Naive thymus-derived CD4-positive, alpha-beta T cell (primary cell): ENCODE measurements at regions not wholly inside any gene's neighbourhood (a gene's known extent, or its start where the extent isn't known, plus 50 kb on each side); places are given as distances from the start of the nearest gene placed in this dataset.

Experiments
- ATAC-seq: fragments of 150-1000 bp; cut with Tn5 transposase; 2 replicates; pipeline ENCODE4 v1.10.0; 2021; ENCODE audit warnings: mild to moderate bottlenecking, moderate library complexity
- CTCF ChIA-PET: fragments of 350-600 bp; sonication (Branson Sonifier 250); formaldehyde crosslinking; loops from one replicate; lab custom pipeline; 2021; ENCODE audit warnings: antibody characterized with exemption; lab: Charles Lee
- POLR2A ChIA-PET: fragments of 350-600 bp; sonication (Branson Sonifier 250); formaldehyde crosslinking; loops from one replicate; lab custom pipeline; 2021; ENCODE audit warnings: antibody characterized with exemption, inconsistent platforms; lab: Charles Lee
- DNase-seq, 9 donors: peaks; one replicate each; pipeline versions ENCODE4 v3.0.0 to v3.0.0-alpha.2; 2020 to 2022; ENCODE audit warnings: mixed read lengths in 1 of 9
- H3K27ac ChIP-seq: one replicate; pipeline ENCODE4 v1.7.0; 2013; ENCODE audit warnings: mild to moderate bottlenecking, low read depth, low read length, moderate library complexity
- H3K27me3 ChIP-seq, 2 donors: one replicate each; pipeline ENCODE4 v1.7.0; 2013; ENCODE audit warnings: low read length in 2 of 2, mild to moderate bottlenecking in 2 of 2, moderate library complexity in 2 of 2; ENCODE audit not compliant: control insufficient read depth in 2 of 2, insufficient read depth in 2 of 2
- H3K36me3 ChIP-seq, 3 experiments: 1 replicate in 2 of 3; 2 replicates in 1 of 3; pipeline ENCODE4 v1.7.0; 2013; ENCODE audit warnings: low read length in 3 of 3, mild to moderate bottlenecking in 3 of 3, moderate library complexity in 1 of 3; ENCODE audit not compliant: insufficient read depth in 3 of 3, control insufficient read depth in 2 of 3
- H3K4me1 ChIP-seq, 2 donors: one replicate each; pipeline ENCODE4 v1.7.0; 2013; ENCODE audit warnings: low read length in 2 of 2, mild to moderate bottlenecking in 2 of 2, moderate library complexity in 1 of 2; ENCODE audit not compliant: control insufficient read depth in 2 of 2, insufficient read depth in 2 of 2
- H3K4me3 ChIP-seq: 2 replicates; pipeline ENCODE4 v1.7.0; 2013; ENCODE audit warnings: mild to moderate bottlenecking, low read length
- H3K9me3 ChIP-seq, 3 experiments: 1 replicate in 2 of 3; 2 replicates in 1 of 3; pipeline ENCODE4 v1.7.0; 2013; ENCODE audit warnings: low read length in 3 of 3; ENCODE audit not compliant: control insufficient read depth in 2 of 3
- H3K27ac Mint-ChIP-seq, 9 donors: one replicate each; pipeline ENCODE4 v1.8.0; 2020 to 2022; ENCODE audit warnings: mixed read lengths in 9 of 9, mild to moderate bottlenecking in 8 of 9, moderate library complexity in 5 of 9, inconsistent platforms in 2 of 9
- H3K27me3 Mint-ChIP-seq, 5 donors: one replicate each; pipeline ENCODE4 v1.8.0; 2021 to 2022; ENCODE audit warnings: mixed read lengths in 5 of 5, mild to moderate bottlenecking in 1 of 5
- H3K36me3 Mint-ChIP-seq, 5 donors: one replicate each; pipeline ENCODE4 v1.8.0; 2020 to 2022; ENCODE audit warnings: mixed read lengths in 5 of 5, mild to moderate bottlenecking in 3 of 5, inconsistent platforms in 1 of 5
- H3K4me1 Mint-ChIP-seq, 7 donors: one replicate each; pipeline ENCODE4 v1.8.0; 2020 to 2022; ENCODE audit warnings: mixed read lengths in 7 of 7, mild to moderate bottlenecking in 3 of 7, inconsistent platforms in 1 of 7
- H3K4me3 Mint-ChIP-seq, 10 donors: one replicate each; pipeline ENCODE4 v1.8.0; 2020 to 2022; ENCODE audit warnings: mild to moderate bottlenecking in 10 of 10, mixed read lengths in 10 of 10, moderate library complexity in 6 of 10, inconsistent platforms in 2 of 10
- H3K9me3 Mint-ChIP-seq, 11 donors: one replicate each; pipeline ENCODE4 v1.8.0; 2020 to 2022; ENCODE audit warnings: mixed read lengths in 11 of 11, mild to moderate bottlenecking in 4 of 11, inconsistent platforms in 1 of 11, moderate library complexity in 1 of 11
- intact Hi-C, 2 donors: fragments of 100-400 bp; cut with micrococcal nuclease; formaldehyde crosslinking; loops; one replicate each; pipeline ENCODE4 v1.15.1; 2023

DNA sequence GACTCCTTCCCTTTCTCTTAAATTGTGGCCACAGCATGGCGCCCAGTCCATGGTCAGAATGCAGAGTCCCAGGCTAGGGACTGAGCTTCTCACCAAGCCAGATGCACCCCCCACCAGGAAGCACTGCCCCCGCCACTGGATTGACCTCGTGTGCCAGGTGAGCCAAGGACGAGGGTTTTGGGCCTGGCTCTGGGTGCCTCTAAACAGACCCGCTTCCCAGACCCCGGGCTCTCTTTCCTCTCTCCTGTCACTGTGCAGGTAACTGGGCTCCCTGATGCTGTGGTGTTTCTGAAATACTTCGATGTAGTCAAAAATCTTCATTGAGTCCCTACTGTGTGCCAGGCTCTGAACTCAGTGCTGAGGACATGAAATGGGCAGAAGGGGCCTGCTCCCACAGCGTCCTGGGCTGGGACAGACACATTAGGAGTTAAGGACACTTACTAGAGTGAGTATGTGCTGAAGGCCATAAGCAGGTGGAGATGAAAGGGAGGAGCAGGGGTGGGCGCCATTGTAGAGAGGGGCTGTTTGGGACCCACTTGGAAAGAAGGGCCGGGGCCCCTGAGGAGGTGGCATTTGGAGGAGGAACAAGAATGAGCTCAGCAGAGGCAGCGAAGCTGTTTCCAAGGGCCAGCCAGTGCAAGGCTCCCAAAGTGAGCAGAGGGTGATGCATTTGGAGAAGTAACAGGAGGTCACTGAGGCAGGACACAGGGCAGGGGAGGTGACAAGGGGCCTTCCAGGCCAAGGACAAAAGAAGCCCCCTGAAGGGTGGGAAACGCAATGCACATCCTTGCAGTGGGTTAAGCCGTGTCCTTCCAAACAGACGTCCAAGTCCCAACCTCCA is 217.1 kb downstream of the ANKRD60 start:
- ChIA-PET CTCF (interaction anchor here (0.6 kb wide), 1 partner anchor 357 kb away, joined by 4 read pairs; no protein-coding TSS in a partner anchor), POLR2A (no interaction called here)
- intact Hi-C loops: no loop called here
- no peaks in the 10 kb centered on the region for H3K27me3 ChIP-seq
- H3K27ac ChIP-seq: no peak overlapping the region
- H3K36me3 ChIP-seq: no peaks in the 10 kb centered on the region
- H3K36me3 Mint-ChIP-seq: no peaks in the 10 kb centered on the region
- no peak overlapping the region for H3K4me3 Mint-ChIP-seq
- DNase-seq (no peak), ATAC-seq (no peak)
- no peak overlapping the region for H3K27ac Mint-ChIP-seq
- H3K4me3 ChIP-seq: no peak overlapping the region
- peaks cover 0 to 12% of the 10 kb centered on the region in 2 donors for H3K4me1 ChIP-seq
- H3K4me1 Mint-ChIP-seq: peaks cover 10 to 20% (median 15%) of the 10 kb centered on the region in 7 donors
- no peaks in the 10 kb centered on the region for H3K9me3 Mint-ChIP-seq
- H3K27me3 Mint-ChIP-seq: peaks cover 6 to 16% (median 10%) of the 10 kb centered on the region in 5 donors
- no peaks in the 10 kb centered on the region for H3K9me3 ChIP-seq

DNA sequence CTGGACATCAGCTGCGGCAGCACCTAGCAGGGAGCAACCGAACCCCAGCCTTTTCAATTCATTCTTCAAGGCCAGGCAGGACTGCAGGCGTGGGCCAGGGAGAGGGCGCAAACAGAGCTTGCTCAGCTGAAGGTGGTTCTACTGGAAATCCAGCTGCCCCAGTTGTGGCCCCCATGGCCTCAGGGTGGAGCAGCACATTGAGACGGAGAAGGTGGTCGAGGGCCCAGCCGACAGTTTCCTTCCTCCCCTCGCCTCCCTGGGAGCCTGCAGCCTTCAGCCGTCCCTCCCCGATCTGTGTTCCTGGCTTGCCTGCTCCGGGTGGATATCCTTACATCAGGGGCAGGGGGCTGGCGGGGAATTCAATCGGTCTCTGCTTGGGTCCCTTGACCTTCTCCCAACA is 217.8 kb downstream of the ANKRD60 start:
- peaks cover 9 to 17% (median 13%) of the 10 kb centered on the region in 7 donors for H3K4me1 Mint-ChIP-seq
- ChIA-PET CTCF (interaction anchor here (0.6 kb wide), 1 partner anchor 356 kb away, joined by 4 read pairs; no protein-coding TSS in a partner anchor), POLR2A (no interaction called here)
- Histone ChIP-seq H3K4me1 (peaks cover 0 to 12% of the 10 kb centered on the region in 2 donors), H3K36me3 (no peaks in the 10 kb centered on the region), H3K9me3 (no peaks in the 10 kb centered on the region), H3K27ac (no peak overlapping the region), H3K27me3 (no peaks in the 10 kb centered on the region), H3K4me3 (no peak overlapping the region)
- intact Hi-C loops: no loop called here
- no peak for ATAC-seq
- peaks cover 5 to 16% (median 8%) of the 10 kb centered on the region in 5 donors for H3K27me3 Mint-ChIP-seq
- H3K36me3 Mint-ChIP-seq: no peaks in the 10 kb centered on the region
- no peak overlapping the region for H3K27ac Mint-ChIP-seq
- no peaks in the 10 kb centered on the region for H3K9me3 Mint-ChIP-seq
- DNase-seq: no peak
- no peak overlapping the region for H3K4me3 Mint-ChIP-seq

DNA sequence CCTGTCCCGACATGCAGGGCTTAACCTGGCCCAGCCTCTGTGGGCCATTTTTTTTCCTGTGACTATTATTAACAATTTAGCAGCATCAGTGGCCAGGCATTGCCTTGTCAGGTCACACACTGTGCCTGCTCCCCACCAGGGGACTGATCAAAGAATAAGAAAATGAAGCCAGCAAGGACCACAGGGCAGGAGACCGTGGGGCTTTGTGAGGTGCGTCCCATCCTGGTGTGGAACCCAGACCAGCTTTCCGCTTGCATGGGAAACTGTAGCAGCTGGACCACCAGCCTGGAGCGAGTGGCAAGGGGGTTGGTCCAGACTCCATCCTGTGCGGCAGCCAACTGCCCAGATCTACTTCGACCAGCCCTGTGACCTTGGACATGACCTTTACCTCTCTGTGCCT is 218.3 kb downstream of the ANKRD60 start:
- ATAC-seq (no peak), DNase-seq (no peak)
- no peaks in the 10 kb centered on the region for H3K36me3 ChIP-seq
- peaks cover 4 to 14% (median 8%) of the 10 kb centered on the region in 5 donors for H3K27me3 Mint-ChIP-seq
- H3K4me3 ChIP-seq: no peak overlapping the region
- peaks cover 8 to 15% (median 12%) of the 10 kb centered on the region in 7 donors for H3K4me1 Mint-ChIP-seq
- peaks cover 0 to 11% of the 10 kb centered on the region in 2 donors for H3K4me1 ChIP-seq
- H3K9me3 Mint-ChIP-seq: no peaks in the 10 kb centered on the region
- H3K36me3 Mint-ChIP-seq: no peaks in the 10 kb centered on the region
- no peak overlapping the region for H3K4me3 Mint-ChIP-seq
- CTCF ChIA-PET: no interaction called here
- H3K27me3 ChIP-seq: no peaks in the 10 kb centered on the region
- intact Hi-C loops: no loop called here
- H3K27ac Mint-ChIP-seq: no peak overlapping the region
- POLR2A ChIA-PET: no interaction called here
- no peaks in the 10 kb centered on the region for H3K9me3 ChIP-seq
- H3K27ac ChIP-seq: no peak overlapping the region

DNA sequence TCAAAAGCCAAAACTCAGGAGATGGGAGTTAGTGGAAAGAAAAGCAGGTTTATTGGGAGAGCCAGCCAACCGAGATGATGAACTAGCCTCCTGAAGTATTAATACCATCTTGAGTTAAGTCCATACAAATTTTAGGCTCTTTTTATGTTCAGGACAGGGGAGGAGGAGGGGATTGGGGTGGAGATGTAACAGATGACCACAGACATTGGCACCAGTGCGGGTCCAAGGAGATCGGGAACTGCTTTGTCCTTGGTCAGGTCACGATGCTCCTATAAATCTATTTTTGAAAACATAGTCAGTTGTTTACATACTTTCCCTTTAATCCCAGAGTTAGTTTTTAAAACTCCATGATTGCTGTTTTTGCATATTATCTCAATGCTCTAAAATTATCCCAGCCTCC is 219.6 kb downstream of the ANKRD60 start:
- DNase-seq: no peak
- no peak overlapping the region for H3K27ac Mint-ChIP-seq
- H3K4me3 Mint-ChIP-seq: no peak overlapping the region
- no peaks in the 10 kb centered on the region for H3K9me3 ChIP-seq
- no peak overlapping the region for H3K27ac ChIP-seq
- H3K4me3 ChIP-seq: no peak overlapping the region
- no peaks in the 10 kb centered on the region for H3K27me3 ChIP-seq
- H3K9me3 Mint-ChIP-seq: no peaks in the 10 kb centered on the region
- no peaks in the 10 kb centered on the region for H3K36me3 Mint-ChIP-seq
- peaks cover 0 to 14% (median 8%) of the 10 kb centered on the region in 5 donors for H3K27me3 Mint-ChIP-seq
- ChIA-PET POLR2A (no interaction called here), CTCF (no interaction called here)
- intact Hi-C loops: no loop called here
- H3K4me1 Mint-ChIP-seq: peaks cover 0 to 4% (median 0%) of the 10 kb centered on the region in 7 donors
- no peak for ATAC-seq
- H3K36me3 ChIP-seq: no peaks in the 10 kb centered on the region
- no peaks in the 10 kb centered on the region for H3K4me1 ChIP-seq

DNA sequence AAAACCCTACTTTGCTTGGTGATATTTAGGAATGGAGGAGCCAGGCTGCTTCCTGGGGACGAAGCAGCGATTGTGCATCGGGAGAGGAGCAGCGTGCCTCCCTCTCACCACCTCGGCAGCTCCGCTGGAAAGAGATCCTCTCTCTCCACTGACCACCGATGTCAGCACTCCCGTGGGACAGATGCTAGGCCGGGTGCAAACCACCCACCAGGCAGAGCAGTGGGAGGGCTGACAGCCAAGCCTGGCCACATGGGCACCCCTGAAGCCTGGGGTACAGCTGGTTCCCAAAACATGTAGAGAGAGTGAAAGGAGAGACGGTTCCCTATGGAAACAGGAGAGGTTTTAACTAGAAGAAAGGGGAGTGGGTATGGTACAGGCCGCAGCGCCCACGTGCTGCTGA is 220.0 kb downstream of the ANKRD60 start:
- no peaks in the 10 kb centered on the region for H3K9me3 Mint-ChIP-seq
- no peak overlapping the region for H3K27ac Mint-ChIP-seq
- no peaks in the 10 kb centered on the region for H3K9me3 ChIP-seq
- no peaks in the 10 kb centered on the region for H3K36me3 Mint-ChIP-seq
- H3K27me3 ChIP-seq: no peaks in the 10 kb centered on the region
- no peaks in the 10 kb centered on the region for H3K4me1 ChIP-seq
- intact Hi-C loops: no loop called here
- no peak for ATAC-seq
- H3K27ac ChIP-seq: no peak overlapping the region
- H3K36me3 ChIP-seq: no peaks in the 10 kb centered on the region
- ChIA-PET CTCF (no interaction called here), POLR2A (interaction anchor here (0.7 kb wide), 1 partner anchor 39 kb away, joined by 3 read pairs; no protein-coding TSS in a partner anchor)
- H3K4me3 Mint-ChIP-seq: no peak overlapping the region
- H3K27me3 Mint-ChIP-seq: peaks cover 0 to 14% (median 8%) of the 10 kb centered on the region in 5 donors
- no peak for DNase-seq
- H3K4me3 ChIP-seq: no peak overlapping the region
- peaks cover 0 to 4% (median 0%) of the 10 kb centered on the region in 7 donors for H3K4me1 Mint-ChIP-seq

DNA sequence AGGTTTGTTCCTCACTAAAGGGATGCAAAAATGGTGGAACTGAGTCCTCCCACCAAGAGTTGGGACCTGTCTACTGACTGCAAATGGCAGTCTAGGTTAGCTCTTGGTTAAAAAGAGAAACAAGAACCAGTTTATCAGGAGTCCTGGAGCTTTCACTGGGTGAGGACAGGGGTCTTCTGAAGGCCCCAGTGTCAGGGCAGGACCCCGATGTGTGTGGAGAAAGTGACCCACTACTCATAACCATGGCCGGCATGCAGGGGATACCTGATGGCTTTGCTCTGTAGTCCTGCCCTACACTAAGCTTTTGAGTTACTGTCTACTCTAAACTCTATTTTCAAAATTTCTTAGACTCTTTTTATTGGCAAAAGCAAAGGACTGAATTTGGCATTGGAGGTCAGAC is 220.5 kb downstream of the ANKRD60 start:
- Histone ChIP-seq H3K36me3 (no peaks in the 10 kb centered on the region), H3K4me3 (no peak overlapping the region), H3K27ac (no peak overlapping the region), H3K9me3 (no peaks in the 10 kb centered on the region), H3K27me3 (no peaks in the 10 kb centered on the region), H3K4me1 (no peaks in the 10 kb centered on the region)
- POLR2A ChIA-PET: interaction anchor here (0.7 kb wide), 1 partner anchor 39 kb away, joined by 3 read pairs; no protein-coding TSS in a partner anchor
- CTCF ChIA-PET: no interaction called here
- Mint-ChIP-seq H3K4me1 (no peaks in the 10 kb centered on the region), H3K27me3 (peaks cover 0 to 14% (median 8%) of the 10 kb centered on the region in 5 donors), H3K4me3 (no peak overlapping the region), H3K9me3 (no peaks in the 10 kb centered on the region), H3K27ac (no peak overlapping the region), H3K36me3 (no peaks in the 10 kb centered on the region)
- intact Hi-C loops: no loop called here
- DNase-seq: no peak
- no peak for ATAC-seq
